ENCODE measurements at regions not wholly inside any gene's neighbourhood (a gene's known extent, or its start where the extent isn't known, plus 50 kb on each side); places are given as distances from the start of the nearest gene placed in this dataset.

DNA sequence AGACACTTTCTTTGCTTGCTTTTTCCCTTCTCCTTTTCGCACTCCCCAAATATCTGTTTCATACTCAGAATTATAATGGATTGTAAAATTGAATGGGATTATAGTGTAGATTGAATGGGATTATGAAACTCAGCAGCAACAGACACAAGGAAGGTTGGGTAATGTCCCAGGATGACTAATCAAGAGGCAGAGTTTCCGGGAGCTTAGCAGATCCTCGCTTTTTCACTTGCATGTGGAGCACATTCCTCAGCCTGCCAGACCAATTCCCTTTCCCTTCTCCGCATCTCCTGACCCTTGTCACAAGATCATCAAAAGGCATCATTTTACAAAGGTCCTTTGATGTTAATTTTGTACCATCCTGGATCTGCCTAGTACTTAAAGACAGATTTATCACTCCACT lies 55.1 kb upstream of the SLC1A1 start:
- DNase-seq (ENCODE audit: low spot score), result peak; percentile 4
- TF ChIP-seq, protein P1, sequence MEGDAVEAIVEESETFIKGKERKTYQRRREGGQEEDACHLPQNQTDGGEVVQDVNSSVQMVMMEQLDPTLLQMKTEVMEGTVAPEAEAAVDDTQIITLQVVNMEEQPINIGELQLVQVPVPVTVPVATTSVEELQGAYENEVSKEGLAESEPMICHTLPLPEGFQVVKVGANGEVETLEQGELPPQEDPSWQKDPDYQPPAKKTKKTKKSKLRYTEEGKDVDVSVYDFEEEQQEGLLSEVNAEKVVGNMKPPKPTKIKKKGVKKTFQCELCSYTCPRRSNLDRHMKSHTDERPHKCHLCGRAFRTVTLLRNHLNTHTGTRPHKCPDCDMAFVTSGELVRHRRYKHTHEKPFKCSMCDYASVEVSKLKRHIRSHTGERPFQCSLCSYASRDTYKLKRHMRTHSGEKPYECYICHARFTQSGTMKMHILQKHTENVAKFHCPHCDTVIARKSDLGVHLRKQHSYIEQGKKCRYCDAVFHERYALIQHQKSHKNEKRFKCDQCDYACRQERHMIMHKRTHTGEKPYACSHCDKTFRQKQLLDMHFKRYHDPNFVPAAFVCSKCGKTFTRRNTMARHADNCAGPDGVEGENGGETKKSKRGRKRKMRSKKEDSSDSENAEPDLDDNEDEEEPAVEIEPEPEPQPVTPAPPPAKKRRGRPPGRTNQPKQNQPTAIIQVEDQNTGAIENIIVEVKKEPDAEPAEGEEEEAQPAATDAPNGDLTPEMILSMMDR (conservative IDR thresholded peaks at IDR 0.05; ENCODE audit: low read depth), result no peak
- H3K27ac ChIP-seq, result no peak overlapping the region
- CTCF ChIA-PET, result interaction anchor here (0.7 kb wide), 1 partner anchor 391 kb away, joined by 3 read pairs; no protein-coding TSS in a partner anchor
- POLR2A ChIA-PET (ENCODE audit: low non-redundant PET), result no interaction called here

DNA sequence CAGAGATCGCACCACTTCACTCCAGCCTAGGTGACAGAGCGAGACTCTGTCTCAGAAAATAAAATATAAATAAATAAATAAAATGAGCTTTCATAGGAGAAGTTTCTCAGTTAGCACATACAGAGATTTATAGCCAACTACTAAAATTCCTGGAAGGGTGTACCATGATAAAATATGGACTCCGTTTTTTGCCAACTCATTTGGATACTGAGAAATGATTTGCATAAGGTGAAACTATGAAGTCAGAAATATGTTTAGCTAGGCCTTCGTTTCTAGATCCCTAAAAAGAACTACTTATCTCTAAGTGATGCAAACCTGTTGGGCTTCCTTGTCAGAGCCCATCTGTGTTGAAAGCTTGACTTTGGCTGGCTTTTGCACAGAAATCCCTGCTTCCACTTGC lies 56.9 kb upstream of the SLC1A1 start:
- no peak overlapping the region for H3K27ac ChIP-seq
- CTCF ChIA-PET, result no interaction called here
- POLR2A ChIA-PET (ENCODE audit: low non-redundant PET), result no interaction called here
- no peak for DNase-seq (ENCODE audit: low spot score)
- TF ChIP-seq, protein P1 (conservative IDR thresholded peaks at IDR 0.05; ENCODE audit: low read depth), result no peak

DNA sequence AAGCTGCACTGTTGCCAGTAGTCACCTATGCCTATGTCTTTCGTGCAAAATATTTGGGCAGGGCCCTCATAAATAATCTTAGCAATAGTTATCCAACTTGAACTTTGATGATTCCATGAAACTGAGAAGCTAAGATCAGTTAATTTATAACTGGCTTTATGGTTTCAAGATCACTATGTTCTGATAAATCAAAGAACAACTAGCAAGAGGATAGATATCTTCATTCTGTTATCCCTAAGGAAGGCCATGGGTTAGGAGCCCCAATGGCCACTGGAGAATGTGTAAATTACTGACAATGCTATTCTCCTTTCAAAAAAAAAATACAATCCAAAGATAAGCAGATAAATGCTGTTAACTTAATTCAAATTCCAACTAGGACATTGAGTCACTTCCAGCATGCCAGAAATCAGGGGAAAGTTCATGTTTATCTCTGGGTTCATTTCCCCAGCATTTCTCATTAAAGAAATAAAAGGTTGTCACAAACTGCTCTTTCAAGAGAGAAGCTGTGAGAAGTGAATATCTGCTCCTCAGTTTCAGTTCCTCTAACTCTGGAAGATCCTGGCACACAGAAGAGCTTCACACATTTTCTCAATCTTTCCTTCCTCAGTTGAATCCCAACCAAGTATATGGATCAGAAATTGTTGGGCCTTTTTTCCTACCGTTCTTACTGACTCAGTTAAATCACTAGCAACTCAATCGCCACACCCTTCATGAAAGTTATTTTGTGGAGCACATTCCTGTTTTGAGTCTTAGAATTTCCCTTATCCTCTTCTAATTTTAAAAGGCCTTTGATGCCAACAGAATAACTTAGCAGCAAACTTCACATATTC lies 59.6 kb upstream of the SLC1A1 start:
- TF ChIP-seq, protein P1 (conservative IDR thresholded peaks at IDR 0.05; ENCODE audit: low read depth), result no peak
- POLR2A ChIA-PET (ENCODE audit: low non-redundant PET), result no interaction called here
- CTCF ChIA-PET, result no interaction called here
- H3K27ac ChIP-seq, result no peak overlapping the region
- DNase-seq (ENCODE audit: low spot score), result no peak

DNA sequence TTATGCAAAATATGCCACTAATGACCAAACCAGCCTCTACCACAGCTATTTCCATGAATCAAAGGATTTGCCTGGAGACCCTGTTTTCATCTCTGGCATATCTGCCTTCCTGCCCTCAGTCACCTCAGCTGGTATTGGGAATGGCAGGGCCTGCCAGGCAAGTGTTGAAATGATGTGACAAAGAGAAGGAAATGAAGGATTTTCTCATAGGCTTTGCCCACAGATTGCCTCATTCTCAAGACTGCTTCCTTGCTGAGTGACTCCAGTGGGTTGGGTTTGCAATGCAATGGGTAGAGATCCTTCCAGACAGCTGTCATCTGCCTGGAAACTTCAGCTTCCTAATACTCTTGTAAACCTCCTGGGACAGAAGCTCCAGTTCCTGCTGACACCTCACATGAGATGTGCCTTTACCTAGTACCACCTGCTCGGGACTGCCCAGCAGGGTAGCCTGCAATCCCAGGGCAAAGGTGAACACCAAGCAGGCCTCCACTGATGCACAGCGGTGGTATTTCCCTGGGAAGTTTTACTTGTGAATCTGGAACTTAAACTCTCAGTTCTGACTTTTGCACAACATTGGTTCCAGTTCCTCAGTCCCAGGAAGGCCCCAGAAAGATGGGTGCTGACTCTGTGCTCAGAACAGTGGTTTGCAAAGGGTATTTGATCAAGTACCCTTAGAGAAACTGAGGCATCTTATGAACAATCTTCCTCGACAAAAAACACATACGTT lies 64.8 kb upstream of the SLC1A1 start:
- TF ChIP-seq, protein P1 (conservative IDR thresholded peaks at IDR 0.05; ENCODE audit: low read depth), result no peak
- POLR2A ChIA-PET (ENCODE audit: low non-redundant PET), result no interaction called here
- H3K27ac ChIP-seq, result no peak overlapping the region
- CTCF ChIA-PET, result interaction anchor here (0.5 to 0.7 kb wide), 2 partner anchors 148 to 250 kb away, joined by 3 read pairs; no protein-coding TSS in a partner anchor
- DNase-seq (ENCODE audit: low spot score), result no peak

DNA sequence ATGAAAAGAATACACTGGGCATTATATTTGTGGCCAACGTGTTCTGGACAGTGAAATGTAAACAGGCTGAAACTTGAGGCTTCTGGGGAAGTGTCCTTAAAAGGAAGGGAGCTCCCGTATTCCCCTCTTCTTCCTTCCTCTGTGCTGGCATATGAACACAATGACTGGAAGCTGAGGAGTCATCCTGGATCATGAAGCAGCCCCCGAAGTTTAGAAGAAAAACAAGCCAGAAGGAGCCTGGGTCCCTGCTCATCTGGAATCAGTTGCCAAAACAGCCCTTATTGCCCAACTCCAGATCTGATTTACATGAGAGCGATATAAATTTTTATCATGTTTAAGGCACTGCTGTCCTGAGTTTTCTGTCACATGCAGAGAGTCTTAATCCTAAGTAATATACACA lies 65.4 kb upstream of the SLC1A1 start:
- POLR2A ChIA-PET (ENCODE audit: low non-redundant PET), result no interaction called here
- CTCF ChIA-PET, result interaction anchor here (0.7 kb wide), 1 partner anchor 250 kb away, joined by 3 read pairs; no protein-coding TSS in a partner anchor
- no peak overlapping the region for H3K27ac ChIP-seq
- no peak for DNase-seq (ENCODE audit: low spot score)
- TF ChIP-seq, protein P1 (conservative IDR thresholded peaks at IDR 0.05; ENCODE audit: low read depth), result no peak

DNA sequence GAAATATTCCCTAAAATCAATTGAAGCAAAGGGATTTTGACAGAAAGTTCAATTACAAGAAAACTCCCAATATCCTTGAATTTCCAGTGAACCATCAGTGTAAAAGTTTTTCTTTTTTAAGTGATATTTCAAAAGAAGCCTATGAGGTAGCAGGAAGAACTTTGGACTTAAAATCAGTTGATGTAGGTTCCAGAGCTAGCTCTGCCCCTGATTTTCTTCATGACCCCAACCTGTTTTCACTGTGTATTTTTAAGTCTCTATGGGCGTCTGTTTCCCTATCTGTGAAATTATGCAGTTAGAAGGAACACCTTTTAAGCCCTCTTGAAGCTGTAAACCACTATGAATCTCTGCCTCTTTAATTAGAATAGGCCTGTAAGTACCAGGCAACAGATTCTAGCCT lies 66.2 kb upstream of the SLC1A1 start:
- H3K27ac ChIP-seq, result no peak overlapping the region
- TF ChIP-seq, protein P1 (conservative IDR thresholded peaks at IDR 0.05; ENCODE audit: low read depth), result no peak
- ChIA-PET POLR2A (ENCODE audit: low non-redundant PET) (no interaction called here), CTCF (no interaction called here)
- no peak for DNase-seq (ENCODE audit: low spot score)

All from RWPE1 (cell line).